LNCaP clone FGC (cell line): ENCODE measurements at regions not wholly inside any gene's neighbourhood (a gene's known extent, or its start where the extent isn't known, plus 50 kb on each side); places are given as distances from the start of the nearest gene placed in this dataset.

Experiments
- DNase-seq: peaks from one replicate; pipeline ENCODE4 v3.0.0-alpha.2; 2011; ENCODE audit warnings: low read depth
- H3K4me3 ChIP-seq: 2 replicates; pipeline ENCODE4 v1.5.1; 2011; ENCODE audit warnings: mild to moderate bottlenecking, low read depth, low read length, control low read depth
- TF ChIP-seq, protein P1 (sequence below): IDR thresholded peaks from 2 replicates; pipeline ENCODE4 v1.5.1; 2012; ENCODE audit warnings: mild to moderate bottlenecking; ENCODE audit not compliant: control insufficient read depth, insufficient read depth; ENCODE audit errors: extremely low read depth

DNA sequence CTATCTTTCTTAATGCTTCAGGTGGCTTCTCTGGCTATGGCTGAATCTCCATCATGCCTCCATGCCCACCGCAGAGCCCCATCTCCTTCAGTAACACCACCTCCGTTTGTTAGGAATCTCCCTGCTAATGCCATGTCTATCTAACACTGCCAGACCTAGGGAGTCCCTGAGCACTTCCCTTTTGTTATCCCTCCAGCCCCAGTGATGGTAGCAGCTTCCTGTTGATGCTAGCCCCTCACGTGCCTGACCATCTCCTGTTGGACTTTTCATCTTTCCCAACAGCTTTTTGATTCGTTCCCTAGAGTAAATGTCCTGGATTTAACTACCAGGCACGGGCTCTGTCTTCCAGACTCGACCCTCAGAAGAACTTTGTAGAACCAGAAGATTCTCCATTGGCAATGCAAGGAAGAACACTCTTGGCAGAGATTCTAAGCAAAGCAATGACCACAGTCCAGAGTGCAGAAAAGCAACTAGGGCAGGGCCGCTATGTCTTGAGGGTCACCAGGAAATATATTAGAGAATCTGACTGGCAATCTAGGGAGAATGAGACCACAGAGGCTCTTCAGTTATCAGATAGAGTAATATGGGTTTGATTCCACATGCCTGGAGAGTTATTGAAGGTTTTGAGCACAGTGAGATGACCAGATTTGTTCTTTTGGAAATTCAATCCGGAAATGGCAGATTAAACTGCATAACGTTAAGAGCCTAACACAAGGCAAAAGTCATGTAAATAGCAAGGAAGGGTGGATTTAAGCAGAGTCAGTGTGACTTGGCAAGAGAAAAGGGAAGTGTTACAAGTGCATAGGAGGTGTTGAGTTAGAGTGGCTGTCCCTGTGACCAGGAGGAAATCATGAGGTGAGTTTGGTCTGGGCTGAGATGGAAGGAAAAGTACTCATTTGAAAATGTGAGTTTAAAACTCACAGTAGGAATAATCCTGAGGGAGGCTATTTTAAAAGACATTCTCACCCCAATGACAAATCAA, 555.2 kb downstream of the ACTL7B start:
- no peak for DNase-seq
- TF ChIP-seq, protein P1, sequence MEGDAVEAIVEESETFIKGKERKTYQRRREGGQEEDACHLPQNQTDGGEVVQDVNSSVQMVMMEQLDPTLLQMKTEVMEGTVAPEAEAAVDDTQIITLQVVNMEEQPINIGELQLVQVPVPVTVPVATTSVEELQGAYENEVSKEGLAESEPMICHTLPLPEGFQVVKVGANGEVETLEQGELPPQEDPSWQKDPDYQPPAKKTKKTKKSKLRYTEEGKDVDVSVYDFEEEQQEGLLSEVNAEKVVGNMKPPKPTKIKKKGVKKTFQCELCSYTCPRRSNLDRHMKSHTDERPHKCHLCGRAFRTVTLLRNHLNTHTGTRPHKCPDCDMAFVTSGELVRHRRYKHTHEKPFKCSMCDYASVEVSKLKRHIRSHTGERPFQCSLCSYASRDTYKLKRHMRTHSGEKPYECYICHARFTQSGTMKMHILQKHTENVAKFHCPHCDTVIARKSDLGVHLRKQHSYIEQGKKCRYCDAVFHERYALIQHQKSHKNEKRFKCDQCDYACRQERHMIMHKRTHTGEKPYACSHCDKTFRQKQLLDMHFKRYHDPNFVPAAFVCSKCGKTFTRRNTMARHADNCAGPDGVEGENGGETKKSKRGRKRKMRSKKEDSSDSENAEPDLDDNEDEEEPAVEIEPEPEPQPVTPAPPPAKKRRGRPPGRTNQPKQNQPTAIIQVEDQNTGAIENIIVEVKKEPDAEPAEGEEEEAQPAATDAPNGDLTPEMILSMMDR, result no peak
- H3K4me3 ChIP-seq, result no peak overlapping the region

DNA sequence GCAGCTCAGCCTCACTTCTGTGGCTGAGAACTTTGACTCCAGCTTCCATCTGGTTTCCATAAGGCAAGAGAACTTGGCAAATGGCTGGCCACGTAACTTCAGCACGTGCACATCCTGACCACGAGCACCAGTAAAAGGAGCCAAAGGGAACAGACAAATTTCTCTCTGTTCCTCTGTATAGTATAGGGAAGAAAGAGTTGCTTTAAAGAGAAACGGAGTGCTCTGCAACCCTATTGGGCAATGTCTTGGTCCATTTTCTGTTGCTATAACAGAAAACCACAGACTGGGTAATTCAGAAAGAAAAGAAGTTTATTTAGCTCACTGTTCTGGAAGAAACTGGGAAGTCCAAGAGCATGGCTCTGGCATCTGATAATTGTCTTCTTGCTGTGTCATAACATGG, 558.7 kb downstream of the ACTL7B start:
- no peak for DNase-seq
- no peak overlapping the region for H3K4me3 ChIP-seq
- TF ChIP-seq, protein P1, result no peak

GRCh38 chr9:108296056-108296455, 559.7 kb downstream of the ACTL7B start:
- no peak overlapping the region for H3K4me3 ChIP-seq
- no peak for DNase-seq
- TF ChIP-seq, protein P1, result no peak

GRCh38 chr9:108291586-108291932, 564.2 kb downstream of the ACTL7B start:
- no peak overlapping the region for H3K4me3 ChIP-seq
- TF ChIP-seq, protein P1, result no peak
- no peak for DNase-seq

DNA sequence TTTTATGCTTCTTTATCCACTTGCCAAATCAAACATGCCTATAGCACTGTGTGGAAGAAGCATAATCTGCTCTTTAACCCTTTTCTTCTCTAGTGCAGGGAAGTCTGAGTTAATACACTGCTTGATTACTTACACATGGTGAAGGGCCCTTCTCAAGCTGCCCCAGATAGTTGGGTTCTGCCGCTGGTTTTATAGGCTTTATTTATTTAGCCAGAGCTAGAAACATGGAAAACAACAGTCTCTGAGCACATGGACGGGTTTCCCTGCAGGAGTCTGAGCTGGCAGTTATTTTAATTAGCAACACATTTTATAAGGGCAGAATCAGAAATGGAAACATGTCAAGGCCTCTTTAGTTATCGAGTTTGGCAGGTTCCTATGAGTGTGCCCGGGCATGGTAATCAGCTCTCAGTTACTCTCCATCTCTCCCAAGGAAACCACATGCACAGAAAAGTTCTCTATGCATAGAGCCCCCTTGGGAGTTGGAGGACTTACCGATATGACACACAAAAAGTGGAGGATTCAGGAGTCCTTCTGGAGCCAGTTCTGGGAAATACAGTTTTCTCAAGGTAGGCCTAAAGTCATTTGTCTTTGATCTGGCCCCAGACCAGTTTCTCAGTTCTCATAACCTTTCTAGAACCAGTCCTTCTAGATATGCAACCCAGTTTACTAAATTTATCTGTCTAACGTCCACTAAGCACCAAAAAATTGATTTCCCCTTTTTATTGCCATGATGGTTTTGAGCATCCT, 564.8 kb downstream of the ACTL7B start:
- no peak for DNase-seq
- no peak overlapping the region for H3K4me3 ChIP-seq
- TF ChIP-seq, protein P1, result no peak

DNA sequence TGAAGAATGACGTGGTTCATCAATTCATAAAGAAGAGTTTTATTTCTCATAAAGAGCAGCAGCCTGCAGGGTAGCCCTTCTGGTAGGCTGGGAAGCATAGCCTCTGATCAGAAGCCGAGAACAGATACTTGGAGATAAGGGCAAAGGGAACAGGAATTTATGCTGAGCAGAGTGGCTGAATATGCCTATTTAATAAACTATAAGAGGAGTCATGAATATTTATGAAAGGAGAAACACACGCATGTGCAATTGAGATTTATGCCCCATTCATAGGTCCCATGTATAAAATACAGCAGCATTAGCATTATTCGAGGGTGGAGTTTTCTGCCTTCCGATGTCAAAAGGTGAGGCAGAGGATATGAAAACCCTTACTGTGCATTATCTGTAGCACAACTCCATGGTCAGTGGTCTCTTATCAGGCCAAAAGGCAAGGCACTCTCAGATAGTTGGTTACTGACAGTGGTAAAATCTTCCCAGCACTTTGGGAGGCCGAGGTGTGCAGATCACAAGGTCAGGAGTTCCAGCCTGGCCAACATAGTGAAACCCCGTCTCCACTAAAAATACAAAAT, 569.1 kb downstream of the ACTL7B start:
- H3K4me3 ChIP-seq, result no peak overlapping the region
- TF ChIP-seq, protein P1, result no peak
- DNase-seq, result no peak
